ENCODE measurements at regions not wholly inside any gene's neighbourhood (a gene's known extent, or its start where the extent isn't known, plus 50 kb on each side); places are given as distances from the start of the nearest gene placed in this dataset.
"Not testable (repeated sequence)": the region's sequence is repeated elsewhere in the genome, so short reads cannot be mapped to it uniquely, and the experiment has no call there.

DNA sequence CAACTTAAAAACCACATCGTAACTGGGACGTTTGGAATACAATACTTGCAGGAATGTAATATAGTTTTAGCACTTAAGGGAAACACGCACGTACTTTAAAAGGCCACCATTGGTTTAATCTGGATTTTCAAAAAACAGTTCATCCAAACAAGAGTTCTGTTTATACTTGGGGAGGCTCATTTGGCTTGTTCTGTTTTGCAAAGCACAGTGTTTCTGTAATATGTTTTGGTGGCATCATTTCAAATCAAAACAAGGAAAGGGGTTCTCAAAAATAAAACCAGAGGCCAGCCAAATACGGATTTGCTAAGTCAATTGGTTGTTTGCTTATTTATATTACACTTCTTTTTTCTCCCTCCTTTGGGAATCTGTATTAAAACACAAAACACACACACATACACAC lies 656.1 kb upstream of the SOX9 start:
- no peak for DNase-seq

DNA sequence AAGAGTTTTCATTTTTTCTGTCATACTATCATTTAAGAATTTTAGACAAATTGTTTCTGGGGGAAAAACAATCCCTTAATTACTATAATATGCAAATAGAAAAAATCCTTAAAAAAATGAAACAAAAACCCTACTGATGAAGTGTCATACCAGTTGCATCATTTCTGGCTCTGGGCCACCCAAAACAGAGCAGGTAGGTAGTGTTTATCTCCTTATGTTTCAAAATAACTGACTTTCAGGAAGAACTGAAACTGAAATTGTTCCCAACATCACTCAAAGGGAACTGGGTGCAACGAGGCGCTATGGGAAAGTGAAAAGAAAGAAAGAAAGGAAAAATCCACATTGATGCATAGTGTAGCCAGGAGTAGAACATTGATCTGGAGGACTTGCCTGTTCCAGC lies 653.1 kb upstream of the SOX9 start:
- no peak for DNase-seq

DNA sequence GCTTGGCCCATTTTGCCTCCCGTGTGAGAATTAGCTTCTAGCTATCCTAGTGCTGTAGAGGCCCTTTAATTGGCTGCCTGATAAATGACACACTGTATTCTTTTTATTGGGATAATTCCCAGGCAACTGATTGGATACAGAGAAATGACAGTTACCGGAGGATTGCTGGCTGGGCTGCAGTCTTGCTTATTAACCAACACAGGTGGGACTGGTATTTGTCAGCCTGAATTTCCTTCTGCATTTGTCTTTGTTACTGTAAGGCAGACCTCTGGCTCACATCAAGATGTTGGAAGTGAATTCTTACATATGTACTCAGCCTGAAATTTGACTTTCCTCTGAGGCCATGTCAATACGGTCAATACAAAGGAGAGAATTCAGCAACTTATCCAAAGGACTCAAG lies 650.8 kb upstream of the SOX9 start:
- DNase-seq: no peak

DNA sequence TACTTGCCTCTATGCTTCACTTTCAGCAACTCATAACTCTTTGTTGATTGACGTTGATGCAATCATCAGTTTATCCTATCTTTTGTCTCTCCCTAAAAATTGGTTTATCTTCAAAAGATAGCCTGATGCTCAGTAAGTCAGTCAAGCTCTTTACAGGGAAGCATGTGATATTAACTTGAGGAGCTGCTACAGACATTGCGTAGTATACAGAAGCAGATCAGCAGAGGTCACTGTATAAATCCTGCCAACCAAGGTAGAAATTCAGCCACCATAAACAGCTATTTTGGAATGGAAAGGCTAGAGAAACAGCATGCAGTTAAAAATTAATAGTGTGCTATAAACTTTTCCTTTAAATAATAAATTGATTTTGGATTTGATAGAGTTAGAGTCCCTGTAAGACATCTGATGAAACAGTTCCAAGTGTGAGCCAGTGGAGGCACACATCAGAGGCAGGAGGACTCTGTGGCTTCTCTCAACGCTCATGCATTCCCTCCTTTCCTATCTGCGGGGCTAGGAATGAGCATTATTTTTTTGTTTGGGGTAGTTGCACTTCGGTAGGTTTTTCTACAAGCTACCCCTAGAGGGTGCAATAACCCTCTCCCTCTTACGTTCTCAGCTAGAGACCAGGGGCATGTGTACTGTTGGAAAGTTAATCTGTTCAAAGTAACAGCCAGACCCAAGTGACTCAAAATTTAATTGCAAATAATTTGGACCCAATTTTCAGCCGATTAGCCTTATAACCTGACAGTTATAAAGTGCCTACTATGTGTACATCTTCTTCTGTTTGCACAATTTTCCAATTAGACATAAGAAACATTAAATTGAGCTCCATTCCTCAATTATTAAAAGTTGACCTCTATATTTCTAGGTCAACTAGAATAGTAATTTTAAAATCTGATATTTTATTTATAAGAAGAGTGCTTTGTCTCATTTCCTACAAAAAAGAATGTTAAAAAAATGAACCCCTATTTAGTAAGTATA lies 647.7 kb upstream of the SOX9 start:
- DNase-seq: peak; percentile 80

DNA sequence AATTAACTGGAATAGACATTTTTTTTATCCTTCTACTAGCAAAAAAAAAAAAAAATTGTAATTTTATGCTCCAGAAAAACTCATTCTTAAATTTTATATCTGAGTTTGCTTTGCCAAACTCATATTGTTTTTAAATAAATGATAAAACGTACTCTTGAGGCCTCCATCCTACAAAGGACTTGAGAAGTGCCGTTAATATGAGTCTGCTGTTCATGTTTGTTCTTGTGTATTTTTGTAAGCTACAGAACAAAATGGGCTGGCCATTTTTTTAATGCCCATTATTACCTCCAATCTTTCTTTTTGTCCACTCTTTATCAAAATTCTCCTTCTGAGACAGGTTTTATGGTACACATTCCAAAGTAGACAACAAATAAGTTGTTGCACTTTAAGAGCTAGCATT lies 643.5 kb upstream of the SOX9 start:
- no peak for DNase-seq

DNA sequence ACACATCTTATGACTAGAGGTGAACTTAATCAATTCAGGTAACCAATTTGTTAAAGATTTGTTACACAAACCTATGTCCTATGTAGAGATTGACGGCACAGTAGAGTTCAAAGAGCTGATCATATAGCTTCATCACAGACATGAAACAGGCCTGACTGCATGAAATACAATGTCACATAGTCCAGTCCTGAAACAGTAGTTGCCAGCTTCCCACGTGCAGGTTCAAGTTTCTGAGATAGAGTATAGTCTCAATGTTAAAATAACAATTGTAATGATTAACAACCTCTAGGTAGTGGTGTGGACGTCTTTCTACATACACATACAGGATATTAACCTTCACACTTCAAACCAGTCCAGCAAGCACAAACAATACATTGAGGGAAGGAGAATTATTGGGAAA lies 640.7 kb upstream of the SOX9 start:
- no peak for DNase-seq

DNA sequence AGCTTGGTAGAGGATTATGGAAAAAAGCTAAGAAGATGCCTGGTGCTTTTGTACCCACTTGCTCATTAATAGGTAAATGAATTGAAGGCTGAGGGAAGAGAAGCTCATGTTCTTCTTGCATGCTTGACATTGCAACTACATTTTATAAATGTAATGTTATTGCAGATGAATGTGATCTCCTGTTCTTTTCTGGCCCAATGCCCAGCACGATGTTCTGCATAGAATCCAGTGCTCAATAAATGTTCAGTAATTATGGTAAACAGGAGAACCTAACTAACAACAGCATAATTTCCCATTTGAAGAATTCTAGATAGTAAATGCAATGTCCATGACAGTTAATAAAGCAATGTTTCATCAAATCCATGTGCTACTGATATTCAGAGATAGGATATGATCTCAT lies 638.2 kb upstream of the SOX9 start:
- no peak for DNase-seq

DNA sequence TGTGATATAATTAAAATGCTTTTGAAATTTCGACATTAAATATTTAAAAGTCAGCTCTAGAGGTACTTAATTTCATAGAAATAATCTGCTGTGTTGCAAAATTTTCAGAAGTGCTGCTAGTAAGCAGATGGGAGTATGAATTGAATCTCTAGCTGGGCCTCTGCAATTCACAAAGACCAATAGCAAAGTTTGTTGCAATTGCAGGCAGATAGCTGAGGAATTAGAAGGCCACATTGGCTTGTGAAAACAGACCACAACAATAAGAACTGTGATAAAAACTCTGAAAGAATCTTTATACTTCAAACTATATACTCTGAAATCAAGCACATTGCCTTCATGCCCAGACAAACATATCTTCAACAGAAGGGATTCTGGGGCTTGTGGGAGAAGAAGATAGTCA lies 636.3 kb upstream of the SOX9 start:
- DNase-seq: no peak

DNA sequence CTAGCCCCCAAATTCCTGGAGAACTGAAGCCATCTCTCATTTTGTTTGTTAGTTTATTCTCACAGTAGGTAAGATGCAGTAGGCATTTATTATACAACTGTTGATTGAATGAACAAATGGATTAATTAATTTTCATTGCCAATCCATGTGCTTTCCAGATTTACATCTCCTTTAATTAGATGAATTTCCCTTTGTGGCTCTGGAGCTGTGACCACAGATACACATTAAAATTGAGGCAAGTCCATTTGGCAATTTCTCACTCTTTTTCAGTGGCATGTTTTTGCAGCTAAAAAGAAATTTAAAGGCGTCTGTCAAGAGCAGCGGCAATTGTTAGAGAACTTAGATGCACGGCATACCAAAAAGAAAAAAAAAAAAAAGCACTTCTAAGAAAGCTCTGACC lies 635.4 kb upstream of the SOX9 start:
- DNase-seq: no peak

DNA sequence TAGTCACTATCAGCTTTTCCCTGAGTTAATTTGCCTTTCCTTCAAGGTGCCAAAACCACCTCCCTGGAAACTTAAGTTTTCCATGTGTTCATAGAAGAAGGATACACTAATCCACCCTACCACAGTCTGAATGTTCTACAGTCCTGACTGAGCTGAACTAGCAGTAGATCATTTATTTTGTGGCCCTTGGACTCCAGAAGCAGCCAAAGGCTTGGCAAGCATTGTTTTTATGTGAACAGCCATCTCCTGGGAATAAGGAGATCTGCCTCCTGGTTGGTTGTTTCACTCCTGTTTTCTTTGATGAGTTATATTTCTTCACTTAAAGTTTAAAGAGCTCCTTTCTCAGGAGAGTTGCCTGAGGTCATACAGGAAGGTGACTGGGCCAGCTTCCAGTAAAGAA lies 634.6 kb upstream of the SOX9 start:
- no peak for DNase-seq

DNA sequence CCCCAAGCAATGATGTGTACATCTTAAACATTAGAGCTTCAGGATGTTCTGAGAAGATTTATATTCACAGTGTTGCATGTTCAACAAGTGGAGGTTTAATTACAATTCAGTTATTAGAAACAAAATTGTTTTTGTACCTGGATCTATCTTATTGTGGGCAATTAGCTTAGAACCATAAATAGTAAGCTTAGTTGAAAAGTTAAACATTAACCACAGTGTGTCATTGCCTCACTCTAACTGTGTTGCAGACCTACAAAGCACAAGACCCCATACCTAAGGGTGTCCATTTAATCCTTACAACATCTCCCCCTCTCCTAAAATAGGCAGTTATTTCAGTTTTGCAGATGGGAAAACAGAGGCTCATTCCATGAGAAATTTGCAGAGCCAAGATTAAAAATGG lies 632.0 kb upstream of the SOX9 start:
- no peak for DNase-seq

DNA sequence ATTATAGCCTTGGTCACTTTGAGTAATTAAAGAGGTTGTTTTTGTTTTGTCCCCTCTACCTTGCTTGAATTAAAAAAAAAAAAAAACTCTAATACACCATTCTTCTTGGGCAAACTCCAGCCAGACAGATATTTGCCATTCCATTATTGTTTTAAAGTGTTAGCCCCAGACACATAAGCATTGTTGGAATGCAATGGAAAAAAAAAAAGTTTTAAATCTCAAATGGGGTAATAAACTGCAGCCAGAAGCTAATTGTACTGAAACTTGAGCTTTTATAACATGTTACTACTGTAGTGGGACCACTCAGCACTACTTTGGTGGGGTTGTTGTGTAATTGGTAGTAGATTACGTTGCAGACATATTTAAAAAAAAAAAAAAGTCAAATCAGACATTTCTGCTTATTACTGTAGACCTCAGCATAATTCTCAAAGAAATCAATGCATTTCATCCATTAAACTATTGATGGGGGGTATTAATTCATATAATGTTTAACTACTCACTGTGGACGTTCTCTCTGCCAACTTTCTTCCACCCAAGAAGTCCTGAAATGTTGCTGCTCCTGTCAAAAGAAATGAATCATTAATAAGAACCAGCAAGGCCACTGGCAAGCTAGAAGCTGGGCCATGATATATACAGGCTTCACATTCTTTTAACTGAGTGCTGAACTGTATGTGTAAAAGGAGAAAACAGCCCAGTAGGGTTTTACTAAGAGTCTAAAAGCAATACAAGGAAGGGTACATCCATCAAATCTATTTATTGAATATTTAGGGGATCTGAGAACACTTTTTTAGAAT lies 626.6 kb upstream of the SOX9 start:
- no peak for DNase-seq

DNA sequence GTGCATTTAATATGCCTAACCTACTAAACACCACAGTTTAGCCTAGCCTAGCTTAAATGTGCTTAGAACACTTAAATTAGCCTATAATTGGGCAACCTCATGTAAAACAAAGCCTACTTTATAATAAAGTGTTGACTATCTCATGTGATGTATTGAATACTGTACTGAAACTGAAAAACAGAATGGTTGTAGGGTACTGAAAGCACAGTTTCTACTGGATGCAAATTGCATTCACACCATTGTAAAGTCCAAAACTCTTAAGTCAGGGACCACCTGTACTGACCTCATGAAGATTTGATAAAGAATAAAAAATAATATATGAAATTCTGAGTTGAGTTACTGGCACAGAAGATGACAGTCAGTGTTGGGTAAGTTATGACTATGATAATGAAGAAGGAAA lies 625.4 kb upstream of the SOX9 start:
- DNase-seq: no peak

DNA sequence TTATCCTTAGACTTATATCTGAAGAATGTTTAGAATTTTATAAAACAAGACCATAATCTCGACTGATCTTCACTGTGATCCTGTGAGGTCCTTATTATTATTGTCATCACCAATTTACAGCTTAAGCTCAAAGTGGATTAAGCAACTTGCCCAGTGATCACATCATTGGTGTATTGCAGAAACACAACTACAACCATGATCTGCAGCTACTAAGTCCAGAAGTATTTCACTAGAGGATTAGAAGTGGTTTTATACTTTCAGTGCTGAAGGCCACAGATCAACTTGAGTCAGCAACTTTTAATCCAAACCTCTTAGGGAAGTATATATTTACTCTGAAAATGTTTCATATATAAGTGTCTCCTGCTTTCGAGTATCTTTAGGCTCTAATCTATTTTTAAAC lies 624.3 kb upstream of the SOX9 start:
- no peak for DNase-seq

DNA sequence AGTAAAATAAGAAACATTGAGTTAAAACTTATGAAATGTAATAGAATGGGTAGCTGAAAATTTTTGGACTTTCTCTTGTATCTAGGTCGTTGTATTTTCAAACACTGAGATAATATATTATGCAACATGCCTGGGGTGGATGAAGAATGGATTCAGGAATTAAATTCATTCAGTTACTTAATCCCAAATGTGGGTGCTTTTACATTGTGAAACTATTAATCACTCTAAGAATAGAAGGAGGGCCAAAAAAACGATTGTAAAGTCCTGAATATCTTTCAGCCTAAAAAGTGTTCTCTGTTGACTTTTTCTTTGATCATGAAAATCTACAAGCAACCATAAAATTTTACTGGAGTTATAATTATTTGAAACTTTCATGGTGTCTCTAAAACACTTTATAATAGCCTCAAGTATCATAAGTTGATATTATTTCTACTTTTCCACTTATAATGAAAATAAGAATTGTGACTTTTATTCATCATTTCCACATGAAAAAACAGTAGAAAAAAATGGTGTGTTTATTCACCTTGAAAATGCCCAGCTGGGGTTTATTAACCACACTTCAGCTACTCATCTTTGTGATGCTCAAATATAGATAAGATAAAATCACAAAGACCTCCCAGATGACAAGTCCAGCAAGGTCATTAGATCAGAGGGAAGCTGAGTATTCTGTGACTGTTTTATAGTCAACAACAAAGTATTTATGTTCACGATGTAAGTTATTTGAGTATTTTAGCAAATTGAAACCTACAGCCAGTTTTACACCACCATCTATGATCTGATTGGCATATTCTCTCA lies 619.9 kb upstream of the SOX9 start:
- peak; percentile 91 for DNase-seq

DNA sequence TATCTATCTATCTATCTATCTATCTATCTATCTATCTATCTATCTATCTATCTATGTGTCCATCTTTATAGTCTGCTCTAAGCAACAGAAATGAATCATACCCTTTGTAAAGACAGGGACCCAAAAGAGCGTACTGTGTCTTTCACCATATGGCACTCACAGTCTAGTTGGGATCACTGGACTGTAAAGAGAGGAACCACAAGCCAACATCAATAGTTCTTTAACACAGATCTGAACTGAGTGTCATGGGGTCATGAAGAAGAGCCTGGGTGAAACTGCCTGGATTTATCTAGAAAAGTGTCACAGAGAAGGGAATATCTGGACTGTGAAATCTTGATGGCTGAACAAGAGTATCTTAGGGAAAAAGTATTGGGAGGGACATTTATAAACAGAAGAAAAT lies 619.1 kb upstream of the SOX9 start:
- peak; percentile 68 for DNase-seq

DNA sequence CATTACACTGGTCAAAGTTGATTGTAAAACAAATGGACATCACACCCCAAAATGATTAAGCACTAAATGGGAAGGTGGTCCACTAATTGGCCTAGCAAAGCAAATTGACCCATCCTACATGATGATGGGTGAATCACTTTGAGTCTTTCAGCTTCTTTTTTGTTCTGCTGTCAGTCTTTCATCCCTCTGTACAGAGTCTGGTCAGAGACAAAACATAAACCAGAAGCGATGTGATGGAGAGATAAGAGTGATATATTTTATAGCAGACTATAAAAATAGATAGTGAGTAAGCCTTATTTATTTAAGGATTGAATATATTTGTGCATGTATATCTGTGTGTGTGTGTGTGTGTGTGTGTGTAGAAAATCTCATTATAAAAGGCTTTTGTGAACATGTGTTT lies 618.4 kb upstream of the SOX9 start:
- DNase-seq: peak; percentile 86

DNA sequence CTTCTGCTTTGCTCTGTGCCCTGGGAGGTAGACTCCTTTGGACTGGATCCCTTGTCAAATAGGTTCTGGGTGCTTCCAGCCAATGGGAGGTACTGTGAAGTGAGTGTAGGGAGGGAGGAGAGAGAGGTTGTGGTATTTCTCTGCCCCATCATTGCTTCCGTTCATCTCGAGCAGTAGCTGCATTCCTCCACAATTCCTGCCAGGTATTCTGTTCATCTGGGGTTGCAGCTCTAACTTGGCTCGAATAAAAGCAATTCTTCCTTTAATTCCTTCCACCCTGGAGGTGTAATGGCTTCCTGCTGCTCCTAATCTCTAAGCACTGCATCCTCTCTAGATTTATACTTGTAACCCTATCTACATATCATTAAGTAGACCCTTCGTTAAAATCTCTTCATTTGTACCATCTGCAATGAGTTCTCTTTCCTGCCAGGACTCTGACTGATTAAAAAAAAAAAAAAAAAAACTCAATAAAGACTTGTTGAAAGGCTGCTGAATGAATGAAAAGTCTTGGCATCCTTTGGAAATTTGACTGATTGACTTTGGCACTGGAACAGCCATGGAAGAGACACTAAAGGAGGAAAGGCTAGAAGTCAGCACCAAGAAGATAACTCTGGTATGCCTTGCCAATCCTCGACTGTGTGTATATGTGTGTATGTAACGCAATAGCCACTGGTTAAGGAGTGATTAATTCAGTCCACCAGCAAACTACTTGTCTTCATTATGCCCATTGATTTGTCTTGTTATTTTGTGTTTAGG lies 616.9 kb upstream of the SOX9 start:
- DNase-seq: peak; percentile 23

DNA sequence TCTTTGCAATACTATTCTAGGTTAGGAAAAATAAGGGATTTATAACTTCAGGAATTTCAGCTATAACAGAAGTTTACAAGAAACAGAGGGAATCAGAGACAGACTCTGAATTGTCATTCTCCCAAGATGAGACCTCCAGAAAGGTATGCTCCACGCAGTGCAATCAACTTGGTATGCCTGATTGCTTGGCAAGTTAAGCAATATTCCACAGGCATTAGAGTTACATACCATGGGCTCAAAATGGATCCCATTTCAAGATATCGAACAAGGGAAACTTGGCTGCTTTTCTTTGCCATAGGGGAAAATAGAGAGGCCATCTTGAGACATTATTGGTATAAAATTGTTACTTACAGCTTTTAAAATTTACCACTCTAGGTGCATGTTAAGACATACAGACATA lies 615.6 kb upstream of the SOX9 start:
- DNase-seq: no peak

DNA sequence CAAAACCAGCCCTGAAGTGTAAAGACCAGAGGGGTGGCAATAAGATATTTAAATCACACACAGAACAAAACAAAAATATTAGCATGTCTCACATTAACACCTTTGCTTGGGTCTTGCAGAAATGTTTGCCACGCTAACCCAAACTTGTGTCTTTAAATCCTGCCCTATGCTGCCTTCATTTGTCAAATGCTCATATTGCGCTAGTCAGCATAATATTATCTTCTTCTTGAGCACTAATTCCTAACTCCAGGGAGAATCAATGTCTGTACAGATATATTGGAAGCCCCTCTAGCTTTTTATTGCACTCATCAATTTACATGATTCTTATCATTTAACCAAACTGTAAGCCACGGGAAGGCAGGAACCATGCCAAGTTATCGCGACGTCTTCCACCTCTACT lies 614.8 kb upstream of the SOX9 start:
- DNase-seq: no peak

DNA sequence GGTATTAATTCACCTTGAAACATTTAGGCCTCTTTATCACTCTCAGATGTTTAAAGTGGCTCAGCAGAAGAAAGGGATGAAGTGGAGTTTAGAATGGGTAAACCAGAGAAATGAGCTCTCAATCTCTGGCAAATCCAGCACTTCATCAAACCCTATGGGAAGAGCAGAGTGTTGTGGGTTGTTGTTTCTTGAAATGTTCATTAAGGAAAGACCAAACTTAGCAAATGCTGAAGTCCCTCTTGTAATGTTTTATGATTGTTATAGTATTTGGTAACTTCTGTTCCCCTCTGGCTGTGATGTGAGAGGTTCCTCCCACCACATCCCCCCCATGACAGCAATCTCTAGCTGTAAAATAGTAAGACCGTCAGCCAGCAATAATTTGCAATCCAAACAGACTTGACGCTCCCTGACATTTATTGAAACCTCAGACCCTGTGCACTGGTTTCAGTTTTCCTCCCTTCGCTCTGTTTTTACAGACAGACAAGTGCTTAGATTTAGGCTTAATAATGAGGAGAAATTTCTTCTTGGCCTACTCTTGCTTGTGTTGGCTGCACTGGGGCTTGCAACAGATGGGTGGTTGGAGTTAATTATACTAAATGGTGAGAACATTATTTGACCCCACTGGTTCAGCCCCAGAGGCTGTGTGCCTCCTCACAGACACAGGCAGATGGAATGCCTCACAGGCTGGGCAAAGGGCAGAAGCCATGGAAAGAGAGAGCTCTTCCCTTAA lies 609.4 kb upstream of the SOX9 start:
- DNase-seq: peak; percentile 82

DNA sequence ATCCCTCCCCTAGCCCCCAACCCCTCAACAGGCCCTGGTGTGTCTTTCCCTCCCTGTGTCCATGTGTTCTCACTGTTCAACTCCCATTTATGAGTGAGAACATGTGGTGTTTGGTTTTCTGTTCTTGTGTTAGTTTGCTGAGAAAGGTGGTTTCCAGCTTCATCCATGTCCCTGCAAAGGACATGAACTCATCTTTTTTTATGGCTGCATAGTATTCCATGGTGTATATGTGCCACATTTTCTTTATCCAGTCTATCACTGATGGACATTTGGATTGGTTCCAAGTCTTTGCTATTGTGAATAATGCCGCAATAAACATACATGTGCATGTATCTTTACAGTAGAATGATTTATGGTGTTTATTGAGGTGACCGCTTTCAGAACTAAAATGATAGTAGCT lies 607.1 kb upstream of the SOX9 start:
- DNase-seq: not testable (repeated sequence)
